OCI-LY3 (cell line): ENCODE measurements at regions not wholly inside any gene's neighbourhood (a gene's known extent, or its start where the extent isn't known, plus 50 kb on each side); places are given as distances from the start of the nearest gene placed in this dataset.

Experiments used
- EZH2phosphoT487 ChIP-seq: fragments of 200-600 bp; shearing (Covaris generic); IDR thresholded peaks from 2 replicates; pipeline ENCODE4 v1.6.1; 2018; ENCODE audit warnings: antibody characterized with exemption, mixed run types, low read depth
- TF ChIP-seq, protein P1 (sequence below): fragments of 200-600, 300-600 bp; sonication (generic); IDR thresholded peaks from 2 replicates; pipeline ENCODE4 v1.5.1; 2014; ENCODE audit warnings: antibody characterized with exemption, low read length, low read depth

DNA sequence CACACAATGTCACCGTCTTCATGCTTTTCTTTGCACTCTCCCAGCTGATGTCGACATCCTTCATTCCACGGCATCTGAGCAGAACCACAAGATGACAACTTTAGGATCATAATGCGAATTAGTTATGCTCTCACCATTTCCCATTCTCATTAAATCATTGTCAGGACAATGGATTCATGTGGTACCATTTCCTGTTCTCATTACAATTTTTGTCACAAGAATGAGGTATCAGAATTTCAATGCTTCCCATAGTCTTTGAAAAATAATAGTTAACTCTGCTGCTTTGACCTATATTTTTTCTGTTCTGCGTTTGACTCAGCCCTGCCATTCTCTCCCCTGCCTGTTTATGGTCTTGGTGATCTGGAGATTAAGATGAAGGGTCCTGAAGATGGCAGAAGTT, 175.7 kb upstream of the MDFIC2 start:
- TF ChIP-seq, protein P1, sequence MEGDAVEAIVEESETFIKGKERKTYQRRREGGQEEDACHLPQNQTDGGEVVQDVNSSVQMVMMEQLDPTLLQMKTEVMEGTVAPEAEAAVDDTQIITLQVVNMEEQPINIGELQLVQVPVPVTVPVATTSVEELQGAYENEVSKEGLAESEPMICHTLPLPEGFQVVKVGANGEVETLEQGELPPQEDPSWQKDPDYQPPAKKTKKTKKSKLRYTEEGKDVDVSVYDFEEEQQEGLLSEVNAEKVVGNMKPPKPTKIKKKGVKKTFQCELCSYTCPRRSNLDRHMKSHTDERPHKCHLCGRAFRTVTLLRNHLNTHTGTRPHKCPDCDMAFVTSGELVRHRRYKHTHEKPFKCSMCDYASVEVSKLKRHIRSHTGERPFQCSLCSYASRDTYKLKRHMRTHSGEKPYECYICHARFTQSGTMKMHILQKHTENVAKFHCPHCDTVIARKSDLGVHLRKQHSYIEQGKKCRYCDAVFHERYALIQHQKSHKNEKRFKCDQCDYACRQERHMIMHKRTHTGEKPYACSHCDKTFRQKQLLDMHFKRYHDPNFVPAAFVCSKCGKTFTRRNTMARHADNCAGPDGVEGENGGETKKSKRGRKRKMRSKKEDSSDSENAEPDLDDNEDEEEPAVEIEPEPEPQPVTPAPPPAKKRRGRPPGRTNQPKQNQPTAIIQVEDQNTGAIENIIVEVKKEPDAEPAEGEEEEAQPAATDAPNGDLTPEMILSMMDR = no peak
- no peak for TF ChIP-seq EZH2phosphoT487
